GM13976 (cell line): ENCODE measurements at regions not wholly inside any gene's neighbourhood (a gene's known extent, or its start where the extent isn't known, plus 50 kb on each side); places are given as distances from the start of the nearest gene placed in this dataset.

Experiments
- DNase-seq: peaks from one replicate; pipeline ENCODE4 v3.0.0; 2012; ENCODE audit warnings: low spot score
- in situ Hi-C: fragments of 300-500 bp; cut with MboI; formaldehyde crosslinking; loops from one replicate; pipeline ENCODE4 v1.12.0; 2022; ENCODE audit warnings: low sequenced_read_pairs, mixed read lengths, inconsistent platforms; ENCODE audit not compliant: unreplicated experiment
- TF ChIP-seq, protein P1 (sequence below): IDR thresholded peaks from 2 replicates; pipeline ENCODE4 v1.5.1; 2012; ENCODE audit warnings: borderline replicate concordance, mild to moderate bottlenecking; ENCODE audit not compliant: insufficient read depth; ENCODE audit errors: extremely low read depth, missing control alignments, control extremely low read depth

- in situ Hi-C loops, result no loop called here
- TF ChIP-seq, protein P1, sequence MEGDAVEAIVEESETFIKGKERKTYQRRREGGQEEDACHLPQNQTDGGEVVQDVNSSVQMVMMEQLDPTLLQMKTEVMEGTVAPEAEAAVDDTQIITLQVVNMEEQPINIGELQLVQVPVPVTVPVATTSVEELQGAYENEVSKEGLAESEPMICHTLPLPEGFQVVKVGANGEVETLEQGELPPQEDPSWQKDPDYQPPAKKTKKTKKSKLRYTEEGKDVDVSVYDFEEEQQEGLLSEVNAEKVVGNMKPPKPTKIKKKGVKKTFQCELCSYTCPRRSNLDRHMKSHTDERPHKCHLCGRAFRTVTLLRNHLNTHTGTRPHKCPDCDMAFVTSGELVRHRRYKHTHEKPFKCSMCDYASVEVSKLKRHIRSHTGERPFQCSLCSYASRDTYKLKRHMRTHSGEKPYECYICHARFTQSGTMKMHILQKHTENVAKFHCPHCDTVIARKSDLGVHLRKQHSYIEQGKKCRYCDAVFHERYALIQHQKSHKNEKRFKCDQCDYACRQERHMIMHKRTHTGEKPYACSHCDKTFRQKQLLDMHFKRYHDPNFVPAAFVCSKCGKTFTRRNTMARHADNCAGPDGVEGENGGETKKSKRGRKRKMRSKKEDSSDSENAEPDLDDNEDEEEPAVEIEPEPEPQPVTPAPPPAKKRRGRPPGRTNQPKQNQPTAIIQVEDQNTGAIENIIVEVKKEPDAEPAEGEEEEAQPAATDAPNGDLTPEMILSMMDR, result no peak
- DNase-seq, result no peak
These were observed 414.1 kb upstream of the GOT2 start for GRCh38 chr16:59148056-59148768.

DNA sequence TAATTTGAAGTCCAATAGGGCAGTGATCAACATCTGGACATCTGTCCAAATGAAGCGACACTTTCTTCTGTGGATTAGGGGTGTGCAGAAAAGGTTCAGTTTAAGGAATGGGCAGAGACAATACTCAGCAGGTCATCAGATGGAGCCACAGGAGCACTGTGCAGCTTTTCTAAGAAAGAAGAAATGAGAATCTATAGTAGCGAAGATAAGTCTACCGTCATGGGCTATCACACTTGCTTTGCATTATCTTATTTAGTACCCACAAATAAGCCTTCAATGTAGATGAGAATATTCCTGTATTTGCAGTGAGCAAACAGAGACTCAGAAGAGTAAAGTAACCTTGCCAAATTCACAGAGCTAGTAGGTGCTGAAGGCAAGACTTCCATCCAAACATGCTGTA is 412.0 kb upstream of the GOT2 start:
- TF ChIP-seq, protein P1, result no peak
- in situ Hi-C loops, result no loop called here
- no peak for DNase-seq

- no peak for DNase-seq
- TF ChIP-seq, protein P1, result no peak
- in situ Hi-C loops, result no loop called here
These were observed 410.7 kb upstream of the GOT2 start for GRCh38 chr16:59144841-59145240.

- TF ChIP-seq, protein P1, result no peak
- DNase-seq, result no peak
- in situ Hi-C loops, result no loop called here
These were observed 410.2 kb upstream of the GOT2 start for GRCh38 chr16:59144326-59144725.

GRCh38 chr16:59126486-59126885 is 392.4 kb upstream of the GOT2 start:
- TF ChIP-seq, protein P1, result no peak
- no peak for DNase-seq
- in situ Hi-C loops, result no loop called here

- in situ Hi-C loops, result no loop called here
- TF ChIP-seq, protein P1, result no peak
- no peak for DNase-seq
These were observed 389.9 kb upstream of the GOT2 start for GRCh38 chr16:59124056-59124455.
